HepG2 (cell line): ENCODE measurements at regions not wholly inside any gene's neighbourhood (a gene's known extent, or its start where the extent isn't known, plus 50 kb on each side); places are given as distances from the start of the nearest gene placed in this dataset.

Source experiments
- ATAC-seq: fragments of 200-7000 bp; cut with Tn5 transposase; 3 replicates; pipeline ENCODE4 v1.9.1; 2020; ENCODE audit warnings: mild to moderate bottlenecking, moderate library complexity
- BruUV-seq: library from RNA; stranded (reverse); fragments of 400-500 nt; replicated peaks from 2 replicates; lab custom pipeline; 2021; lab: Mats Ljungman, UMichigan
- CTCF ChIA-PET: fragments of 300-600 bp; formaldehyde crosslinking; extraction: SDS; loops from one replicate; lab custom pipeline; 2021; ENCODE audit warnings: low total read pairs, inconsistent platforms, low intra/inter-chr PET ratio; lab: Yijun Ruan, JAX
- POLR2A ChIA-PET: fragments of 350-600 bp; sonication (Branson Sonifier 250); formaldehyde crosslinking; loops from one replicate; lab custom pipeline; 2020; ENCODE audit warnings: antibody characterized with exemption, inconsistent platforms; lab: Yijun Ruan, JAX
- DNase-seq: peaks from one replicate; pipeline ENCODE4 v3.0.0-alpha.2; 2015; ENCODE audit warnings: low spot score
- FAIRE-seq: peaks from 3 replicates; lab custom pipeline; 2011; peaks lifted over from hg19 to GRCh38; lab: Jason Lieb, UNC
- H2AFZ ChIP-seq: one replicate; pipeline ENCODE4 v1.6.1; 2011; ENCODE audit warnings: low read length, inconsistent platforms
- H3K27ac ChIP-seq: fragments of 300-600 bp; 3 replicates; pipeline ENCODE4 v1.8.0; 2011; ENCODE audit warnings: mixed run types, mild to moderate bottlenecking, mixed read lengths, low read length, inconsistent platforms; ENCODE audit not compliant: insufficient read depth; ENCODE audit errors: extremely low read length
- H3K27me3 ChIP-seq, 2 experiments: fragments of 200-600 bp in 1 of 2; 2 replicates in 1 of 2; 3 replicates in 1 of 2; pipeline versions ENCODE4 v1.6.0 to v1.8.0; 2011; ENCODE audit warnings: low read length in 2 of 2, mild to moderate bottlenecking in 2 of 2, moderate library complexity in 2 of 2, inconsistent platforms in 1 of 2; ENCODE audit not compliant: insufficient read depth in 2 of 2, control insufficient read depth in 1 of 2
- H3K36me3 ChIP-seq, 2 experiments: fragments of 200-600 bp in 1 of 2; replicated peaks in 1 of 2; 2 replicates in 1 of 2; 3 replicates in 1 of 2; pipeline versions ENCODE4 v1.5.1 to v1.8.0; 2011; ENCODE audit warnings: low read length in 2 of 2, inconsistent platforms in 1 of 2; ENCODE audit not compliant: insufficient read depth in 2 of 2, control insufficient read depth in 1 of 2
- H3K4me1 ChIP-seq: 2 replicates; pipeline ENCODE4 v1.5.1; 2012; ENCODE audit warnings: low read length, inconsistent platforms; ENCODE audit not compliant: insufficient read depth
- H3K4me2 ChIP-seq: 2 replicates; pipeline ENCODE4 v1.6.0; 2011; ENCODE audit warnings: low read depth, low read length, inconsistent platforms
- H3K4me3 ChIP-seq, 3 experiments: fragments of 200-600 bp in 1 of 3; sonication (generic), shearing (Covaris generic) in 1 of 3; replicated peaks in 1 of 3; 2 replicates each; pipeline ENCODE4 v1.5.1; 2011 to 2016; ENCODE audit warnings: low read length in 3 of 3, inconsistent platforms in 2 of 3, low read depth in 2 of 3, mild to moderate bottlenecking in 2 of 3, control low read depth in 1 of 3, mixed read lengths in 1 of 3; ENCODE audit not compliant: insufficient read depth in 1 of 3
- H3K79me2 ChIP-seq: one replicate; pipeline ENCODE4 v1.6.1; 2011; ENCODE audit warnings: low read length, inconsistent platforms; ENCODE audit not compliant: insufficient read depth
- H3K9ac ChIP-seq: 2 replicates; pipeline ENCODE4 v1.6.0; 2011; ENCODE audit warnings: mild to moderate bottlenecking, low read depth, low read length, inconsistent platforms; ENCODE audit not compliant: insufficient read depth
- H3K9me3 ChIP-seq: 2 replicates; pipeline ENCODE4 v1.5.1; 2012; ENCODE audit warnings: mild to moderate bottlenecking, low read length
- H4K20me1 ChIP-seq: 2 replicates; pipeline ENCODE4 v1.6.0; 2011; ENCODE audit warnings: inconsistent platforms, mild to moderate bottlenecking, low read length, moderate library complexity; ENCODE audit not compliant: insufficient read depth
- ATF2 ChIP-seq: sonication (generic); formaldehyde crosslinking; IDR thresholded peaks from 2 replicates; pipeline ENCODE4 v1.4.0; 2020; ENCODE audit warnings: missing genetic modification reagents
- BHLHE40 ChIP-seq: IDR thresholded peaks from 2 replicates; pipeline ENCODE4 v1.6.1; 2011; ENCODE audit warnings: low read length, improper control_type of control experiment
- DNMT1 ChIP-seq: sonication (generic); formaldehyde crosslinking; IDR thresholded peaks from 2 replicates; pipeline ENCODE4 v1.5.1; 2020; ENCODE audit warnings: mild to moderate bottlenecking, missing genetic modification reagents
- FLYWCH1 ChIP-seq: sonication (generic); formaldehyde crosslinking; IDR thresholded peaks from 2 replicates; pipeline ENCODE4 v1.8.1; 2023; ENCODE audit warnings: mild to moderate bottlenecking, missing genetic modification reagents
- GZF1 ChIP-seq: sonication (generic); formaldehyde crosslinking; IDR thresholded peaks from 2 replicates; pipeline ENCODE4 v1.5.1; 2020; ENCODE audit warnings: mild to moderate bottlenecking, missing genetic modification reagents
- MAFF ChIP-seq: IDR thresholded peaks from 2 replicates; pipeline ENCODE4 v1.6.1; 2011; ENCODE audit warnings: low read depth, low read length, improper control_type of control experiment
- MAFK ChIP-seq, 2 experiments: IDR thresholded peaks in 1 of 2; conservative IDR thresholded peaks in 1 of 2; 2 replicates each; pipeline ENCODE4 v1.6.1; 2011; ENCODE audit warnings: improper control_type of control experiment in 2 of 2, low read length in 2 of 2
- NFIC ChIP-seq: IDR thresholded peaks from 2 replicates; pipeline ENCODE4 v1.6.1; 2012; ENCODE audit warnings: mild to moderate bottlenecking, low read length, inconsistent platforms
- SALL1 ChIP-seq: sonication (generic); formaldehyde crosslinking; IDR thresholded peaks from 2 replicates; pipeline ENCODE4 v1.8.0; 2022; ENCODE audit warnings: mild to moderate bottlenecking, missing genetic modification reagents
- TFDP2 ChIP-seq: sonication (generic); formaldehyde crosslinking; IDR thresholded peaks from 2 replicates; pipeline ENCODE4 v1.4.0; 2020; ENCODE audit warnings: missing genetic modification reagents
- ZBTB46 ChIP-seq: sonication (generic); formaldehyde crosslinking; IDR thresholded peaks from 2 replicates; pipeline ENCODE4 v1.4.0; 2020; ENCODE audit warnings: mild to moderate bottlenecking, missing genetic modification reagents, borderline replicate concordance
- ZFX ChIP-seq: sonication (generic); formaldehyde crosslinking; IDR thresholded peaks from 2 replicates; pipeline ENCODE4 v1.4.0; 2020; ENCODE audit warnings: mild to moderate bottlenecking, low read depth, missing genetic modification reagents, moderate library complexity
- ZHX1 ChIP-seq: sonication (generic); formaldehyde crosslinking; IDR thresholded peaks from 2 replicates; pipeline ENCODE4 v1.8.1; 2022; ENCODE audit warnings: low read depth, mild to moderate bottlenecking, missing genetic modification reagents
- ZNF782 ChIP-seq: sonication (generic); formaldehyde crosslinking; IDR thresholded peaks from 2 replicates; pipeline ENCODE4 v1.4.0; 2020; ENCODE audit warnings: missing genetic modification reagents, mild to moderate bottlenecking, borderline replicate concordance
- WGBS: methylation state at CpG from one replicate; pipeline ENCODE4 v1.1.6; 2017; ENCODE audit warnings: low lambda C conversion rate; 5-methylcytosine and 5-hydroxymethylcytosine counted together
- in situ Hi-C: cut with HindIII; loops from 2 replicates; pipeline ENCODE4 v1.10.0; 2017; ENCODE audit warnings: low pct_unique_long_range_greater_than_20kb; ENCODE audit not compliant: extremely low pct_ligation_motif_present
- intact Hi-C: fragments of 100-400 bp; cut with micrococcal nuclease; formaldehyde crosslinking; loops from one replicate; pipeline ENCODE4 v1.10.0; 2022; ENCODE audit not compliant: unreplicated experiment

GRCh38 chr7:16174253-16174652, 247.1 kb downstream of the CRPPA start:
- TF ChIP-seq GZF1 (CRISPR knock-in tag) = no peak
- no peak for TF ChIP-seq ATF2 (CRISPR knock-in tag)
- TF ChIP-seq ZFX (CRISPR knock-in tag) = no peak
- no peak for TF ChIP-seq ZBTB46
- no peak for TF ChIP-seq FLYWCH1
- TF ChIP-seq SALL1 = no peak
- peak; percentile 73 for TF ChIP-seq MAFF
- TF ChIP-seq NFIC = no peak
- TF ChIP-seq BHLHE40 = no peak
- no peak for TF ChIP-seq TFDP2 (CRISPR knock-in tag)
- no peak for TF ChIP-seq ZHX1
- no peak for TF ChIP-seq DNMT1 (CRISPR knock-in tag)
- peak; percentile 66 to 85 for TF ChIP-seq MAFK (conservative IDR thresholded peaks at IDR 0.05 in 1 of 2, IDR thresholded peaks at IDR 0.05 in 1 of 2; ENCODE audit: low read length in 2 of 2)
- no peak for TF ChIP-seq ZNF782 (CRISPR knock-in tag)
- Histone ChIP-seq H2AFZ (no peak overlapping the region), H3K4me3 (no peak overlapping the region), H3K27me3 (no peaks in the 10 kb centered on the region), H3K36me3 (no peaks in the 10 kb centered on the region), H3K9me3 (peaks cover 6% of the 10 kb centered on the region), H4K20me1 (no peaks in the 10 kb centered on the region), H3K27ac (no peak overlapping the region), H3K79me2 (no peaks in the 10 kb centered on the region), H3K9ac (no peak overlapping the region), H3K4me1 (no peaks in the 10 kb centered on the region), H3K4me2 (no peak overlapping the region)
- ChIA-PET CTCF (no interaction called here), POLR2A (no interaction called here)
- no TSS peak for BruUV-seq
- no peak for ATAC-seq
- 8% methylated on average over 4 of the region's 4 CpGs for WGBS
- intact Hi-C loops (no loop called here), in situ Hi-C loops (no loop called here)
- no peak for FAIRE-seq
- no peak for DNase-seq
